HCT116 (cell line): ENCODE measurements at regions not wholly inside any gene's neighbourhood (a gene's known extent, or its start where the extent isn't known, plus 50 kb on each side); places are given as distances from the start of the nearest gene placed in this dataset.

Source experiments
- ATAC-seq: fragments of 200-7000 bp; cut with Tn5 transposase; 2 replicates; pipeline ENCODE4 v1.9.1; 2020; ENCODE audit warnings: mild to moderate bottlenecking, moderate library complexity
- BruUV-seq: library from RNA; stranded (reverse); fragments of 400-500 nt; replicated peaks from 2 replicates; lab custom pipeline; 2021; lab: Mats Ljungman, UMichigan
- CTCF ChIA-PET: fragments of 300-600 bp; sonication (Branson Sonifier 250); formaldehyde crosslinking; loops from one replicate; lab custom pipeline; 2021; ENCODE audit warnings: antibody characterized with exemption; lab: Charles Lee
- POLR2A ChIA-PET: fragments of 300-600, 350-600 bp; sonication (Branson Sonifier 250); formaldehyde crosslinking; loops from one replicate; lab custom pipeline; 2021; ENCODE audit warnings: antibody characterized with exemption; lab: Charles Lee
- RAD21 ChIA-PET, 2 experiments: fragments of 300-600 bp; sonication (Branson Sonifier 250); formaldehyde crosslinking; loops; one replicate each; lab custom pipeline; 2023; ENCODE audit warnings: low total read pairs in 2 of 2; ENCODE audit not compliant: uncharacterized antibody in 2 of 2, unreplicated experiment in 2 of 2, low non-redundant PET in 1 of 2; lab: Charles Lee
- DNase-seq: peaks from one replicate; pipeline ENCODE4 v3.0.0-alpha.2; 2010; ENCODE audit warnings: low read depth, low spot score
- H2AFZ ChIP-seq: fragments of 200-600 bp; shearing (Covaris generic), sonication (generic); 2 replicates; pipeline ENCODE4 v1.6.1; 2017; ENCODE audit warnings: low read depth, mixed run types, mixed read lengths, antibody characterized with exemption, low read length; ENCODE audit not compliant: poor library complexity, severe bottlenecking
- H3K27ac ChIP-seq: 2 replicates; pipeline ENCODE4 v1.5.1; 2012; ENCODE audit warnings: low read depth, low read length
- H3K27me3 ChIP-seq: fragments of 200-600 bp; sonication (generic); 2 replicates; pipeline ENCODE4 v1.6.1; 2016; ENCODE audit warnings: mixed run types, low read length, mixed read lengths; ENCODE audit not compliant: insufficient read depth
- H3K36me3 ChIP-seq, 2 experiments: fragments of 200-500 bp in 1 of 2; fragments of 200-600 bp in 1 of 2; sonication (Bioruptor generic) in 1 of 2; sonication (generic) in 1 of 2; 2 replicates each; pipeline versions ENCODE4 v1.5.1 to v1.6.1; 2014 to 2016; ENCODE audit warnings: low read length in 2 of 2, inconsistent platforms in 1 of 2, mixed read lengths in 1 of 2, mixed run types in 1 of 2; ENCODE audit not compliant: insufficient read depth in 2 of 2, control insufficient read depth in 1 of 2
- H3K4me1 ChIP-seq, 2 experiments: fragments of 200-600 bp in 1 of 2; sonication (generic) in 1 of 2; 2 replicates each; pipeline versions ENCODE4 v1.5.1 to v1.6.1; 2012 to 2017; ENCODE audit warnings: low read length in 2 of 2, inconsistent platforms in 1 of 2, mild to moderate bottlenecking in 1 of 2, mixed read lengths in 1 of 2, mixed run types in 1 of 2, moderate library complexity in 1 of 2; ENCODE audit not compliant: insufficient read depth in 2 of 2, control insufficient read depth in 1 of 2
- H3K4me2 ChIP-seq: fragments of 200-600 bp; sonication (generic); 2 replicates; pipeline ENCODE4 v1.6.1; 2017; ENCODE audit warnings: mixed run types, low read length, mixed read lengths
- H3K4me3 ChIP-seq, 2 experiments: fragments of 200-600 bp in 1 of 2; sonication (generic) in 1 of 2; replicated peaks in 1 of 2; 2 replicates each; pipeline ENCODE4 v1.5.1; 2011 to 2016; ENCODE audit warnings: low read length in 2 of 2, control low read depth in 1 of 2, low read depth in 1 of 2, mild to moderate bottlenecking in 1 of 2, mixed read lengths in 1 of 2, mixed run types in 1 of 2
- H3K79me2 ChIP-seq: fragments of 200-600 bp; sonication (generic); 2 replicates; pipeline ENCODE4 v1.6.1; 2017; ENCODE audit warnings: mild to moderate bottlenecking, mixed run types, low read length, moderate library complexity, mixed read lengths; ENCODE audit not compliant: insufficient read depth
- H3K9ac ChIP-seq: fragments of 200-600 bp; sonication (generic); 2 replicates; pipeline ENCODE4 v1.6.1; 2016; ENCODE audit warnings: low read length, mixed read lengths
- H3K9me2 ChIP-seq: fragments of 200-600 bp; sonication (generic), shearing (Covaris generic); 2 replicates; pipeline ENCODE4 v1.6.1; 2017; ENCODE audit warnings: mixed run types, mild to moderate bottlenecking, moderate library complexity; ENCODE audit not compliant: insufficient read depth
- H3K9me3 ChIP-seq, 2 experiments: fragments of 200-500 bp in 1 of 2; fragments of 200-600 bp in 1 of 2; sonication (Bioruptor generic) in 1 of 2; sonication (generic) in 1 of 2; 2 replicates each; pipeline ENCODE4 v1.6.1; 2014 to 2017; ENCODE audit warnings: low read length in 2 of 2, mixed read lengths in 2 of 2, inconsistent platforms in 1 of 2, low read depth in 1 of 2, mild to moderate bottlenecking in 1 of 2, mixed run types in 1 of 2, moderate library complexity in 1 of 2; ENCODE audit not compliant: control insufficient read depth in 1 of 2, insufficient read depth in 1 of 2
- H4K20me1 ChIP-seq: fragments of 200-600 bp; sonication (generic), shearing (Covaris generic); 2 replicates; pipeline ENCODE4 v1.6.1; 2017; ENCODE audit warnings: mixed run types, mild to moderate bottlenecking, moderate library complexity; ENCODE audit not compliant: insufficient read depth
- CBX3 ChIP-seq: IDR thresholded peaks from 2 replicates; pipeline ENCODE4 v1.6.1; 2012; ENCODE audit warnings: low read depth
- CEBPB ChIP-seq: IDR thresholded peaks from 2 replicates; pipeline ENCODE4 v1.6.1; 2012; ENCODE audit warnings: low read depth
- ELF1 ChIP-seq: IDR thresholded peaks from 2 replicates; pipeline ENCODE4 v1.6.1; 2012; ENCODE audit warnings: low read depth, borderline replicate concordance
- EZH2phosphoT487 ChIP-seq: fragments of 200-600 bp; IDR thresholded peaks from 2 replicates; pipeline ENCODE4 v1.6.1; 2018; ENCODE audit warnings: antibody characterized with exemption, borderline replicate concordance
- FOSL1 ChIP-seq: IDR thresholded peaks from 2 replicates; pipeline ENCODE4 v1.6.1; 2012; ENCODE audit warnings: low read depth
- POLR2A ChIP-seq: IDR thresholded peaks from 2 replicates; pipeline ENCODE4 v1.7.0; 2011; ENCODE audit warnings: borderline replicate concordance; ENCODE audit not compliant: insufficient read depth, insufficient read length; ENCODE audit errors: extremely low read depth
- POLR2AphosphoS5 ChIP-seq: IDR thresholded peaks from 2 replicates; pipeline ENCODE4 v1.6.1; 2011; ENCODE audit warnings: mild to moderate bottlenecking, low read depth, low read length, moderate library complexity
- RAD21 ChIP-seq: IDR thresholded peaks from 2 replicates; pipeline ENCODE4 v1.6.1; 2012; ENCODE audit warnings: low read depth, mild to moderate bottlenecking
- SP1 ChIP-seq: IDR thresholded peaks from 2 replicates; pipeline ENCODE4 v1.6.1; 2012; ENCODE audit warnings: low read depth
- SRF ChIP-seq: IDR thresholded peaks from 2 replicates; pipeline ENCODE4 v1.6.1; 2012; ENCODE audit warnings: low read depth
- ZNF274 ChIP-seq: fragments of 200-500 bp; sonication (Bioruptor generic); IDR thresholded peaks from 2 replicates; pipeline ENCODE4 v1.6.1; 2014; ENCODE audit warnings: mild to moderate bottlenecking, low read depth, low read length, inconsistent platforms
- intact Hi-C: fragments of 100-400 bp; cut with micrococcal nuclease; formaldehyde crosslinking; loops from 2 replicates; pipeline ENCODE4 v1.10.0; 2022
- TF ChIP-seq, protein P1 (sequence below): IDR thresholded peaks from 2 replicates; pipeline ENCODE4 v1.6.1; 2012; ENCODE audit warnings: low read depth
- TF ChIP-seq, protein P2 (sequence below): IDR thresholded peaks from 2 replicates; pipeline ENCODE4 v1.6.1; 2011; ENCODE audit warnings: mild to moderate bottlenecking, low read length, moderate library complexity; ENCODE audit not compliant: insufficient replicate concordance; ENCODE audit errors: extremely low read depth
- TF ChIP-seq, protein P3 (sequence below), 3 experiments: fragments of 200-600 bp in 1 of 3; sonication (generic) in 1 of 3; IDR thresholded peaks in 2 of 3; conservative IDR thresholded peaks in 1 of 3; 2 replicates each; pipeline ENCODE4 v1.5.1; 2012 to 2017; ENCODE audit warnings: low read depth in 2 of 3, low read length in 2 of 3, antibody characterized with exemption in 1 of 3, borderline replicate concordance in 1 of 3, control low read depth in 1 of 3, mild to moderate bottlenecking in 1 of 3, mixed read lengths in 1 of 3, mixed run types in 1 of 3, moderate library complexity in 1 of 3; ENCODE audit not compliant: insufficient read depth in 1 of 3

DNA sequence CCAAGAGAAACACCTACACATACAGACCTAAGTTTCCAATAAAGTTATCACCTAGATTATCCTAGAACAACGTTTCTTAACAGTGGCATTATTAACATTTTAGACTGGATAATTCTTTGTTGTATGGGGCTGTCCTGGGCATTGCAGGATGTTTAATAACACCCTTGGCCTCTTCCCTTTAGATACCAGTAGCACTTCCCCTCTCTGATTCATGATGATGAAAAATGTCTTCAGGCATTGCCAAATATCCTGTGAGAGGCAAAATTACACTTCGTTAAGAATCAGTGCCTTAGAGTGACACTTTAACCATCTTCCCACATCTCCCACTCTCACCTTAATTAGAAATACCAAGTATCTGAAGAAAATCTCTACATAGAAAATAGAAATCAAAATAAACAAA is 352.6 kb downstream of the CGGBP1 start:
- H3K9me3 ChIP-seq: no peaks in the 10 kb centered on the region
- no peak overlapping the region for H3K4me2 ChIP-seq
- no peak overlapping the region for H2AFZ ChIP-seq
- H3K9me2 ChIP-seq: no peaks in the 10 kb centered on the region
- H3K79me2 ChIP-seq: no peaks in the 10 kb centered on the region
- TF ChIP-seq FOSL1 (no peak), RAD21 (no peak)
- TF ChIP-seq, all 23 proteins: peak for 0
- ChIA-PET POLR2A (no interaction called here), RAD21 (no interaction called here), CTCF (no interaction called here)
- Histone ChIP-seq H3K27ac (no peak overlapping the region), H3K27me3 (no peaks in the 10 kb centered on the region), H4K20me1 (no peaks in the 10 kb centered on the region), H3K36me3 (no peaks in the 10 kb centered on the region), H3K4me3 (no peak overlapping the region), H3K4me1 (no peaks in the 10 kb centered on the region), H3K9ac (no peak overlapping the region)
- ATAC-seq: no peak
- no TSS peak for BruUV-seq
- no peak for DNase-seq
- intact Hi-C loops: no loop called here

DNA sequence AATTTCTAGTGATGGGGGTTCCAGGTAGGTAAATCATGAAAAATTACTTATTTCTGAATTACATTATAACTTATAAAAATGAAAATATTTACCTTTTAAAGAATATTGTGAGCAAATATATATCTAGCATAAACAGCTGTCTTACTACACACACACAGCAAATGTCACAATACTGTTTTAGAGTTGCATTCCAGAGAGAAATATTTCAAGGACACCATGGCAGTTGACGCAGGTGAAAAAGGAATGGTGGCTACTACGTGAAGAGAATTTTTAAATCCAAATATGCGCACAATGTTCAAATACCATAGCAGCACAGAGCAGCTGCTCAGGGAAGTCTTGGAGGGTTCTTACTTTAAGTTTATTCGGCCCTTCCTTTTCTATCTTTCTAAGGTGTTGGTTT is 356.2 kb downstream of the CGGBP1 start:
- no peaks in the 10 kb centered on the region for H3K9me3 ChIP-seq
- no peak for ATAC-seq
- POLR2A ChIA-PET: no interaction called here
- TF ChIP-seq, protein P1, sequence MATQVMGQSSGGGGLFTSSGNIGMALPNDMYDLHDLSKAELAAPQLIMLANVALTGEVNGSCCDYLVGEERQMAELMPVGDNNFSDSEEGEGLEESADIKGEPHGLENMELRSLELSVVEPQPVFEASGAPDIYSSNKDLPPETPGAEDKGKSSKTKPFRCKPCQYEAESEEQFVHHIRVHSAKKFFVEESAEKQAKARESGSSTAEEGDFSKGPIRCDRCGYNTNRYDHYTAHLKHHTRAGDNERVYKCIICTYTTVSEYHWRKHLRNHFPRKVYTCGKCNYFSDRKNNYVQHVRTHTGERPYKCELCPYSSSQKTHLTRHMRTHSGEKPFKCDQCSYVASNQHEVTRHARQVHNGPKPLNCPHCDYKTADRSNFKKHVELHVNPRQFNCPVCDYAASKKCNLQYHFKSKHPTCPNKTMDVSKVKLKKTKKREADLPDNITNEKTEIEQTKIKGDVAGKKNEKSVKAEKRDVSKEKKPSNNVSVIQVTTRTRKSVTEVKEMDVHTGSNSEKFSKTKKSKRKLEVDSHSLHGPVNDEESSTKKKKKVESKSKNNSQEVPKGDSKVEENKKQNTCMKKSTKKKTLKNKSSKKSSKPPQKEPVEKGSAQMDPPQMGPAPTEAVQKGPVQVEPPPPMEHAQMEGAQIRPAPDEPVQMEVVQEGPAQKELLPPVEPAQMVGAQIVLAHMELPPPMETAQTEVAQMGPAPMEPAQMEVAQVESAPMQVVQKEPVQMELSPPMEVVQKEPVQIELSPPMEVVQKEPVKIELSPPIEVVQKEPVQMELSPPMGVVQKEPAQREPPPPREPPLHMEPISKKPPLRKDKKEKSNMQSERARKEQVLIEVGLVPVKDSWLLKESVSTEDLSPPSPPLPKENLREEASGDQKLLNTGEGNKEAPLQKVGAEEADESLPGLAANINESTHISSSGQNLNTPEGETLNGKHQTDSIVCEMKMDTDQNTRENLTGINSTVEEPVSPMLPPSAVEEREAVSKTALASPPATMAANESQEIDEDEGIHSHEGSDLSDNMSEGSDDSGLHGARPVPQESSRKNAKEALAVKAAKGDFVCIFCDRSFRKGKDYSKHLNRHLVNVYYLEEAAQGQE: no peak
- TF ChIP-seq POLR2AphosphoS5 (no peak), POLR2A (no peak), CBX3 (no peak), FOSL1 (no peak), SRF (no peak), SP1 (no peak), CEBPB (no peak), RAD21 (no peak), EZH2phosphoT487 (no peak), ELF1 (no peak), ZNF274 (no peak)
- TF ChIP-seq, protein P2, sequence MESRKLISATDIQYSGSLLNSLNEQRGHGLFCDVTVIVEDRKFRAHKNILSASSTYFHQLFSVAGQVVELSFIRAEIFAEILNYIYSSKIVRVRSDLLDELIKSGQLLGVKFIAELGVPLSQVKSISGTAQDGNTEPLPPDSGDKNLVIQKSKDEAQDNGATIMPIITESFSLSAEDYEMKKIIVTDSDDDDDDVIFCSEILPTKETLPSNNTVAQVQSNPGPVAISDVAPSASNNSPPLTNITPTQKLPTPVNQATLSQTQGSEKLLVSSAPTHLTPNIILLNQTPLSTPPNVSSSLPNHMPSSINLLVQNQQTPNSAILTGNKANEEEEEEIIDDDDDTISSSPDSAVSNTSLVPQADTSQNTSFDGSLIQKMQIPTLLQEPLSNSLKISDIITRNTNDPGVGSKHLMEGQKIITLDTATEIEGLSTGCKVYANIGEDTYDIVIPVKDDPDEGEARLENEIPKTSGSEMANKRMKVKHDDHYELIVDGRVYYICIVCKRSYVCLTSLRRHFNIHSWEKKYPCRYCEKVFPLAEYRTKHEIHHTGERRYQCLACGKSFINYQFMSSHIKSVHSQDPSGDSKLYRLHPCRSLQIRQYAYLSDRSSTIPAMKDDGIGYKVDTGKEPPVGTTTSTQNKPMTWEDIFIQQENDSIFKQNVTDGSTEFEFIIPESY: no peak
- TF ChIP-seq, protein P3, sequence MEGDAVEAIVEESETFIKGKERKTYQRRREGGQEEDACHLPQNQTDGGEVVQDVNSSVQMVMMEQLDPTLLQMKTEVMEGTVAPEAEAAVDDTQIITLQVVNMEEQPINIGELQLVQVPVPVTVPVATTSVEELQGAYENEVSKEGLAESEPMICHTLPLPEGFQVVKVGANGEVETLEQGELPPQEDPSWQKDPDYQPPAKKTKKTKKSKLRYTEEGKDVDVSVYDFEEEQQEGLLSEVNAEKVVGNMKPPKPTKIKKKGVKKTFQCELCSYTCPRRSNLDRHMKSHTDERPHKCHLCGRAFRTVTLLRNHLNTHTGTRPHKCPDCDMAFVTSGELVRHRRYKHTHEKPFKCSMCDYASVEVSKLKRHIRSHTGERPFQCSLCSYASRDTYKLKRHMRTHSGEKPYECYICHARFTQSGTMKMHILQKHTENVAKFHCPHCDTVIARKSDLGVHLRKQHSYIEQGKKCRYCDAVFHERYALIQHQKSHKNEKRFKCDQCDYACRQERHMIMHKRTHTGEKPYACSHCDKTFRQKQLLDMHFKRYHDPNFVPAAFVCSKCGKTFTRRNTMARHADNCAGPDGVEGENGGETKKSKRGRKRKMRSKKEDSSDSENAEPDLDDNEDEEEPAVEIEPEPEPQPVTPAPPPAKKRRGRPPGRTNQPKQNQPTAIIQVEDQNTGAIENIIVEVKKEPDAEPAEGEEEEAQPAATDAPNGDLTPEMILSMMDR (IDR thresholded peaks at IDR 0.05 in 2 of 3, conservative IDR thresholded peaks at IDR 0.05 in 1 of 3; ENCODE audit: borderline replicate concordance in 1 of 3, insufficient read depth in 1 of 3, low read depth in 2 of 3, low read length in 2 of 3): no peak

More for the DNA sequence above, 356.2 kb downstream of the CGGBP1 start:
- no peak for DNase-seq
- Histone ChIP-seq H2AFZ (no peak overlapping the region), H4K20me1 (no peaks in the 10 kb centered on the region), H3K4me2 (no peak overlapping the region), H3K27me3 (no peaks in the 10 kb centered on the region), H3K36me3 (no peaks in the 10 kb centered on the region), H3K79me2 (no peaks in the 10 kb centered on the region), H3K9ac (no peak overlapping the region), H3K4me3 (no peak overlapping the region), H3K27ac (no peak overlapping the region), H3K9me2 (no peaks in the 10 kb centered on the region), H3K4me1 (no peaks in the 10 kb centered on the region)
- ChIA-PET CTCF (no interaction called here), RAD21 (no interaction called here)
- BruUV-seq: no TSS peak
- intact Hi-C loops: no loop called here
